Stimulated activated CD8-positive, alpha-beta memory T cell treated with anti-CD3 and anti-CD28 coated beads, Interleukin-7, amount 100 ng/mL, for 48 hours (primary cell): ENCODE measurements at regions not wholly inside any gene's neighbourhood (a gene's known extent, or its start where the extent isn't known, plus 50 kb on each side); places are given as distances from the start of the nearest gene placed in this dataset.
"Not testable (repeated sequence)": the region's sequence is repeated elsewhere in the genome, so short reads cannot be mapped to it uniquely, and the experiment has no call there.

Experiments used
- DNase-seq, 2 donors: peaks; one replicate each; pipeline ENCODE4 v3.0.0-alpha.2; 2020; ENCODE audit warnings: low read depth in 1 of 2; ENCODE audit errors: extremely low read depth in 1 of 2

GRCh38 chr1:206311611-206312273 is 108.4 kb downstream of the SRGAP2 start:
- not testable (repeated sequence) for DNase-seq

- DNase-seq = not testable (repeated sequence)
These were observed 108.9 kb downstream of the SRGAP2 start for GRCh38 chr1:206312274-206312665.

GRCh38 chr1:206314951-206315636 is 111.8 kb downstream of the SRGAP2 start:
- DNase-seq = not testable (repeated sequence)

- DNase-seq = not testable (repeated sequence)
These were observed 113.6 kb downstream of the SRGAP2 start for GRCh38 chr1:206316901-206317300.

DNA sequence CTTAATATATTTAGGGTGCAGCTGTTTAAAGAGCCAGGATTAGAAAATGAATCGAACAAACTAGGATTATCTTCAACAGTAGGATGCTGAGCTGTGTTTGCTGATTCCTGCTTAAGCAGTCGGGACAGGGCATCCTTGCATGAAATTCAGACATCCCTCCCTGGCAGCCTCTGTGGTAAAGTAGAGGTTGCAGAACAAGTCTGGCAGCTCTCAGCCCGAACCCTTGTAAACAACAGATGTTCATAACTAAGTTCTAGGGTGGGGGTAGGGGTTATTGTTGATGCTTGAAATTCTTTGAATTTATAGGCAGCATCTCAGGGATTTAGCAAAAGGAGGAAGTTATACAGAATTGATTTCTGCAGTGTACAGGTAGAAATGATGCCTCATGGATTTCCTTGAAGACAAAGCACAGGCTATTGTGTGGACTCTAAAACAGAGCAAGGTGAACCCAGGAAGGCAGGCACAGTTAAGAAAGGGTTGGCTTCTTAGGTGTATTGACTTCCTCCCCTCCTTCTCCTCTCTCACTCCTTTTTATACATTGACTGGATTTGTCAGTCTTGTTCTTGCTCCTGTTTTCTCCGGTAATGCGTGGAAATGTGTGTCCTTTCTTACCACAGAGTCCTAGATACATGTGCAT is 114.7 kb downstream of the SRGAP2 start:
- DNase-seq = not testable (repeated sequence)

GRCh38 chr1:206320227-206320626 is 116.9 kb downstream of the SRGAP2 start:
- not testable (repeated sequence) for DNase-seq

DNA sequence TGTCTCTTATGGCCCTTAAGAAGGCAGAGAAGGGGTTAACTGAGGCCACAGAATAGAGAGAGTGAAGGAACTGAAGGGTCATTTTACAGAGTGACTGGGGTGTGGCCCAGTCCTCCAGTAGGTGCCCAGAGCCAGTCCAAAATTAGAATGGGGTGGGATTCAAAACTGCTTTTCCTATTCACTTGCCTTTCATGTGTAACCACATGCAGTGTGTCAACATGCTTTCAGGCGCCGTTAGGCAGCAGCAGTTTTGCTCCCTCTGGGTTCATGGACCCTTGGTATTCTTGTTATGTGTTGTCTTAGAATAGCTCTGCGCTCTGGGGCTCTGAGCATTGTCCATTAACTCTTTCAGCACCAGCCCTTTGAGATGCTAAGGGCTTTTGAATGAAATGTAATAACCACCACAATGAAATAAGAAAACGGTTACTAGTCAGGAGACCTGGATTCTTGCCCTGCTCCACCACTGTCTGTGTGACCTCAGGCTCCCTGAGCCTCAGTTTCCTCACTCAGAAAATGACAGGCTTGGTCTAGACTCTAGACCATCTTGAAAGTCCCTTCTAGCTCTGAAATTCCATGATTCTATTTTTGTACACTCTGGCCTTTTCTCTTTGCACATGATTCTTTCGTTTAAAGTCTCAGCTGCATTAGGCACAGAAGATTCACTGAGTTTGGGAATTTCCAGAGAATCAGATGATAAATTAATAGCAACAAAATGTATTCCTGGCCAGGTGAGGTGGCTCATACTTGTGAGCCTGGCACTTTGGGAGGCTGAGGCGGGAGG is 123.0 kb downstream of the SRGAP2 start:
- DNase-seq = not testable (repeated sequence)

DNA sequence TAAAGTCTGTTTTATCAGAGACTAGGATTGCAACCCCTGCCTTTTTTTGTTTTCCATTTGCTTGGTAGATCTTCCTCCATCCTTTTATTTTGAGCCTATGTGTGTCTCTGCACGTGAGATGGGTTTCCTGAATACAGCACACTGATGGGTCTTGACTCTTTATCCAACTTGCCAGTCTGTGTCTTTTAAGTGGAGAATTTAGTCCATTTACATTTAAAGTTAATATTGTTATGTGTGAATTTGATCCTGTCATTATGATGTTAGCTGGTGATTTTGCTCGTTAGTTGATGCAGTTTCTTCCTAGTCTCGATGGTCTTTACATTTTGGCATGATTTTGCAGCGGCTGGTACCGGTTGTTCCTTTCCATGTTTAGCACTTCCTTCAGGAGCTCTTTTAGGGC is 128.3 kb downstream of the SRGAP2 start:
- not testable (repeated sequence) for DNase-seq

DNA sequence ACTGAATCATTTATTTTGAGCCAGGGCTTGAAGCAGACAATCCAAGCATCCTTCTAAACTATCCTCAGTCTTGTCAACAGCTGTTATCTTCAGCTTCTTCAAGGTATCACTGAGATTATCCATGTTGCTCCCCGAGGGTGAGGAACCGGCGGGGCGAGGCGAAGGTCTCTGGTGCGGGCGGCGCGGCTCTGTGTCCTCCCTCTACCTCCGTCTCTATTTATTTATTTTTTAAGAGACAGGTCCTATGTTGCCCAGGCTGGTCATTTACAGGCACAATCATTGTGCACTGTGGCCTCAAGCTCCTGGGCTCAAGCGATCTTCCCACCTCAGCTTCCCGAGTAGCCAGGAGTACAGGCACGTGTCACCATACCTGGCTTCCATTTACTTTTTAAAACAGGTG is 130.0 kb downstream of the SRGAP2 start:
- not testable (repeated sequence) for DNase-seq

- DNase-seq = not testable (repeated sequence)
These were observed 130.6 kb downstream of the SRGAP2 start for GRCh38 chr1:206333897-206334296.

GRCh38 chr1:206334481-206334880 is 131.1 kb downstream of the SRGAP2 start:
- not testable (repeated sequence) for DNase-seq

- not testable (repeated sequence) for DNase-seq
These were observed 131.8 kb downstream of the SRGAP2 start for GRCh38 chr1:206335162-206335561.

DNA sequence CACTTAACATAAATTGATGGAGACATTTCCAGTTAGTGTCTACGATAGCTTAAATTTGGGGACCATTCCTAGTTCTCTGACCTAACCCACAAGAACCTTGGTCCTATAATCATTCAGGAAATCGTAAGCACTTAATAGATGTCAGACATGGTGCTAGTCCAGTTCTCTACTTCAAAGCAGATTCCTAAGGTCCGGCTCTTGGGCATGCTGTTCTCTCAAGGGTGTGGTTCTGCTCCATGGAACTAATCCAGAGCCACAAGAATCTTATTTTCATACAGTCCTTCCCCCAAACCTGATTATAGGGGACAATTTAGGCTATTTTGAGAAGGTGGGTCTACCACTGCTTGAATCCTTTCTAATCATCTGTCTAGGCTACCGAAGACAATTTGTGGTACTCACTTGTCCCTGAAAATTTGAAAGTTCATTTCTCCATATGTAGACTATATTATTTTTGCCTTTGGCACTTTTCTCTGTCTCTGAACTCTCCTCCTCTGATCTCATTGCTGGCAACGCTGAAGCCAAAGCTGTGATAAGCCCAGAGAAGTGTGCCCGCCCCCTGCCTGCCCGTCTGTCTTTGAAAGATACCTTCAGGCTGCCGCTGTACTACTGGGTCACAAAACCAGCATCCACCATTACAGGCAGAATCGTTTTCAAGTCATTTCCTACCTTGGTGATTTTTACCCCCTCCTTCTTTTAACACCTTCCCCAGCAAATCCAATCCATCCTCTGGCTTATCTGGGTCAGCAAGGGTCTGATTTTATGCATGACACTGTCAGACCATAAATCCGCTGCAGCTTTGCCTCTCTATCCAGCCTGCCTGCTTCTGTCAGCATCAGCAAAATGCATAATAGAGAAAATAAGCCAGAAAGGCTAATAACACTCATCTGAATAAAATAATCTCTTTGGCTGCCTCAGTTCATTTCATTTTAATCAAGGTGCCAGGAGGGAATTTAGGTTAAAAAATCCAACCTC is 132.8 kb downstream of the SRGAP2 start:
- not testable (repeated sequence) for DNase-seq

DNA sequence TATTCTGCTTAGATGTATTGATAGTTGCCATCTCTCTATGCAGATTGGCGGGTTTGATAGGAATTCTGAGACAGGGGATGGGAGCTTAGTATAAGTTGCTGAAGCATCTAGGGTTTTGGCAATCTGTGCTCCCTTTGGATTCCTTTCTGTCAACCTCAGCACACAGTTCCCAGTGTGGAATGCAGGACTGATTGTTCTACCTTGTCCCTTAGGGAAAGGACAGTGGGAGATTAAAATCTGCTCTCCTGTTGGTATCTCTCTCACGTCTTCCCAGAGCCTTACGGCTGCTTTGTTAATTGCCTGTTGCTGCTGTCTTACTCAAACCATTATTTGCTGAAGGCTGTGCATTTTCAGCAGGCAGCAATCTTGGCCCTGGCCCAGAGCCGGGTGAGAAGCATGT is 133.3 kb upstream of the IKBKE start:
- DNase-seq = not testable (repeated sequence)

GRCh38 chr1:206350493-206351275 is 119.6 kb upstream of the IKBKE start:
- not testable (repeated sequence) for DNase-seq

GRCh38 chr1:206351276-206352052 is 118.8 kb upstream of the IKBKE start:
- DNase-seq = not testable (repeated sequence)

- not testable (repeated sequence) for DNase-seq
These were observed 114.0 kb upstream of the IKBKE start for GRCh38 chr1:206356310-206356709.

DNA sequence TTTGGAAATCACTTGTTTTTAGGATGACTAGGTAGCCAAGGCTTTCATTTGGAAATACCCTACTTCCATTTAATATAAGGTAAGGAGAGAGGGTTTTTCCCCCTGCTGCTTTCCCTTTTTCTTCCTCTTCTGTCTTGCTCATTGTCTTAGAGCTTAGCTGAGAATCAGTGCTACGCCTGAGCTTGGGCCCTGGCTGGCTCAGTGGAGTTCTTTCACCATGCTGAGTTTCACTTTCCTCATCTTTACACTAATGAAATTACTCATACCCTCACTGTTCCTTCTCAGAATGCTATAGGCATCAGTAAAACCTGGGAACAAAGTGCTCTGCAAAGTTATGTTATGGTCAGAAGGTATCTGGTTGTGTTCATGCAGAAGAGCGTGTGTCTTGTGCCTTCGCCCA is 112.3 kb upstream of the IKBKE start:
- peak in 1 of 2 donors; percentile 53 for DNase-seq
